DMS79 treated with DMSO at 0.1 percent for 48 hours (cell line): ENCODE measurements at regions not wholly inside any gene's neighbourhood (a gene's known extent, or its start where the extent isn't known, plus 50 kb on each side); places are given as distances from the start of the nearest gene placed in this dataset.
"Not testable (repeated sequence)": the region's sequence is repeated elsewhere in the genome, so short reads cannot be mapped to it uniquely, and the experiment has no call there.

Experiments
- DNase-seq: peaks from one replicate; lab custom pipeline; 2025; lab: John Stamatoyannopoulos, UW

DNA sequence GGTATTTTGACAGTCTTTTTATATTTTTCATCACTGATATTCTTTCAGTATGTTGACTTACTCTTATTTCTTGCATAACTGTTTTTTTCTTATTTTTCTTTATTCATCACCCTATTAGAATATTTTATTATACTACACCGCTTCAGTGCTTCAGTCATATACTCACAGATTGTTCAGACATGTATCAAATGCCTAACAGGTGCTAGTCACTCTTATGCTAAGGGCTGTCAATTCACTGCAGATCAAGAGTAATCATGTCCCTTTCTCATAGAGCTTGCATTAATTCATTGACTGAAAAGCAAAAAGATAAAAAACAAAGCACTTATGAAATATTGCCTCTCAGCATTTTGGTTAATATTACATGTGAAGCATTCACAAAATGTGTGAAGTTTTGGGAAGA, 1435.6 kb downstream of the STIM2 start:
- DNase-seq: no peak

DNA sequence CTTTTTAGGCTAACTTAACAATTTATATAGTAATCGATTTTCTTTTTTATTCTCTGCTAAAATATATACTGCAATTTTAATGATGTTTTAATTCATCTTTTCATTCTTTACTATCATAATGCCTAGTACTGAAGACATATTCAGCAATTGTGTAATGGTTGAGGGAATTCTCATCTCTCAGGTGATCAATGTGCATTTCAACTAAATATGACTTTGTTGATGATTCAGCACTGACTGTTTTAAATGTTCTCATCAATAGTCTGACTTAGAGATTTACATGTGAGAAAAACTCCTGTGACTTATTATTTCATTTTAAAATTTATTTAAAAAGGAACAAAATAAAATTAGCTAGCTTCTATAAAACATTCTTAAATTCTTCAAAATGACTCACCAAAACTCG, 1450.3 kb downstream of the STIM2 start:
- no peak for DNase-seq

DNA sequence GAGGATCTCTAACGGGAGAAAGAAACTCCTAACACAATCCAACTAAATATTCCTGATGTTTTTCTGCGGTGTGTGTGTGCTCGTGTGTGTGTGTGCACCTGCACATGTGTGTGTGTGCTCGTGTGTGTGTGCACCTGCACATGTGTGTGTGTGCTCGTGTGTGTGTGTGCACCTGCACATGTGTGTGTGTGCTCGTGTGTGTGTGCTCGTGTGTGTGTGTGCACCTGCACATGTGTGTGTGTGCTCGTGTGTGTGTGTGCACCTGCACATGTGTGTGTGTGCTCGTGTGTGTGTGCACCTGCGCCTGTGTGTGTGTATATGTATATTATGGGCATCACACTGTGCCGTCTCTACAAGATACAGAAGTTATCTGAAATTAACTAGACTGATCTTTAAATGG, 1451.9 kb downstream of the STIM2 start:
- DNase-seq: not testable (repeated sequence)

DNA sequence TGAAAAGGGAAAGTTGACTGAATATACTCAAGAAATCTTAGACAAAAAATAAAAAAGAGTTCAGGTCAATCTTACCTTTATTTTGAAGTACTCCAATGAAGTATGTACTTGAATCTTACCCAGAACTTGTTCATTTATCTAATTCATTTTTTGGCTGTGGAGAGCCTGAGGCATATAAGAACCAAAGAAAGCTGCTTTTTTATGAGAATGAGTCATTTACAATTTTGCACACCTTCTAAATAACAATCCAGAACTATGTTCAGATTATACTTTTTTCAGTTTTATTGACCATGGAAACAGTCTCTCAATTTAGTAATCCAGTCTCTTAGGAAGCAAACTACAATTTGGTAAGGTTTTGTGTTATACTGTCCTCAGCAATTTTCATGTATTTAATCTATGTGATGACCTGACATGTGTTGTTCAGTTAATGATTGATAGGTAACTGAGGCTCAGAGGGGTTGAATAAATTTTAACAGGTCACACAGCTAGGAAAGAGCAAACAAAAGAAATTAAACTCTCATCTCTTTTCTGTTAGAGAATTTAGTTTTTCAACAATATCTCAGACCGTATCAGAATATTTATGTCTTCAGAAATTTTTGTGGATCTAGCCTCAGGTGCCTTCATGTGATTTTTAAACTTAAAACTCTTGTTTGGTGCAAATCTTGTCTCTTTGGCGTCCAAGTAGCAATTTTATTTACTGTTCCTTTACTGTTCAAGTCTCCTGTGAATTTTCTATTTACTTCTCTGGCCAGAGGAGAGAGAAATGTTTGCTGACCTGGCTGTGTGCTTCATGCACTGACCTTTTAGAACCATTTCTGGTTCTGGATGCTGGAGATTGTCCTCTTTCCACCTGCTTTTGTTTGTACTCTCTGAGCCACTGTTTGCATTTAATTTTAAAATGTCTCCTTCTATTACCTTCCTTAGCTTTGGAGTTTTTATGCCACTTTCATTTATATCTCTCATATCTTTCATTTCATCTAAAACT, 1453.4 kb downstream of the STIM2 start:
- no peak for DNase-seq

DNA sequence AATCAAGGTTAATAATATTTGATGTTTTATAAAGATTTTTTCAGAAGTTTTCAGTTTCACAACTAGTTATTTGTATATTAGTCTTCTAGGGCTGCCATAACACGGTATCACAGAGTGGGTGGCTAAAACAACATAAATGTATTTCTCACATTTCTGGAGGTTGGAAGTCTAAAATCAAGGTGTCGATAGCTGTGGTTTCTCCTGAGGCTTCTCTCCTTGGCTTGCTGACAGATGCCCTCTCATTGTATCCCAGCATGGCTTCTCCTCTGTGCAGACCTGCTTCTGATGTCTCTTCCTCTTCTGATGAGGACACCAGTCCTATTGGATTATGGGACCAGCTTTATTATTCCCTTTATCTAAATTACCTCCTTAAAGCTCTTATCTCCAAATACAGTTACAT, 1456.6 kb downstream of the STIM2 start:
- DNase-seq: no peak

DNA sequence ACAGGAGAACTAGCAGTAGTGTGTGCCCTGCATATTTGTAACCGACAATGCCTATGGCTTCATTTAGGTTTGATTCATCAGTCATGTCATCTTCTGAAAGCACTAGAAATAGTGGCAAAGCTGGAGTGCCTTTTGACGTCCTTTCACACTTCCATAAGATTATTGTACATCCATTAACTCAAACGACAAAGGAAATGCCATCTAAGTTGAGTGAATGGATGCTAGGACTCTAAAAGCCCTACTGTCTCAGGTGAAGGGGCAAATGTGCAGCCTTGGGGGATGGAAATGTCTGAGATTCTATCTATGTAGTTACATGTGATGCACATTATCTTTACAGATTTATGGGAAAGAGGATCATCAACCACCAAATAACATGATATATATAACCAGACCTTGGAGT, 1473.6 kb downstream of the STIM2 start:
- DNase-seq: no peak

DNA sequence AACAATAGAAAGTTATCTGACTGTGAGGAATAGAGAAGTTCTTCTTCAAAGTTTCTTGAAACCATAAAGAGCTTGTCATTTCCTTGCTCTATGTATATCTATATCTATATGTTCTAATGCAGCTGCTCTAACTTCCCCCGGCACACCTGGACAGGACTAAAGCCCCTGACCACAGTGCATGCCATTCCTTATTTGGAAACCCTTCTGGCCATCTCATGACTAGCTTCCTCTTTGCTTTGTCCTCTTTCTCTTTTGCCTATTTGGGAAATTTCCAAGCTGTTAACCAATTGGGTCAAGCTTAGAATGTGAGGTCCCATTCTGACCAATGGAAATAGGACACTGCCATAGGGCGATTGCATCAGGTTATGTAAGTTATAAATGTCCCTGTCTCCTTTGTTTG, 1481.1 kb downstream of the STIM2 start:
- DNase-seq: no peak

DNA sequence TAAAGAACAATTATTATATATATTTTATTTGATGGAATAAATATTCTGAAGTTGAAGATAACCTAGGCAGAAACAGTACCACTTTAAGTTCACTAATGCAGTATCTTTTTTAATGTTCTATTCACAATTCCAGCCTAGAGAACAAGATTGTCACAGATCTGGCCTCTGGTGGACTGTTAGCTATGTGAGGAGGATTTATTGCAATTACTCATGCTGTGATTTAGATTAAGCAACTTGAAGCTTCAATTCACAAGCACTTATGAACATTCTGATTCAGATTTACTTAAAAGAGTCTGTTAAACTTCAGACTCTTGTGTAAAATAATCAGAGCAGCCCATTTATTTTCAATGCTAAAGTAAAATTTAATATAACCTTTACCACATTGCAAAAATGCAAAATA, 1489.8 kb downstream of the STIM2 start:
- no peak for DNase-seq

DNA sequence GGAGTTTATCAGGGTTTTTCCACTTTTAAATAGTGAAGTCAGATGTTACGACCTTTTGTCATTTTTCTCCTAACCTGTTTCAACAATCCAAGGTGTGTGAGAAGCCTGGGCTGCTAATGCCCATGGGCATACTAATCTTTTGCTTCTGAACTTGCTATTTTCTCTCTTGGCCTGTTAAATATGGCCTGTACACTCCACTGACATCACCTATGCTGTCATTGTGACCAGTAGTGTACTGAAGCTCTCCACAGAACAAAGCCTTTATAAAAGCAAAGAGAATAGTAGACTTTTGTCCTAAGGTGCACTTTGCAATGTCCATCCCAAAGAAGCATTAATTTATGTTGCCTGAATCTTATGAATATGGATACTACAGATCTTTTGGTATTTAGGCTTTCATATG, 1490.5 kb downstream of the STIM2 start:
- no peak for DNase-seq

DNA sequence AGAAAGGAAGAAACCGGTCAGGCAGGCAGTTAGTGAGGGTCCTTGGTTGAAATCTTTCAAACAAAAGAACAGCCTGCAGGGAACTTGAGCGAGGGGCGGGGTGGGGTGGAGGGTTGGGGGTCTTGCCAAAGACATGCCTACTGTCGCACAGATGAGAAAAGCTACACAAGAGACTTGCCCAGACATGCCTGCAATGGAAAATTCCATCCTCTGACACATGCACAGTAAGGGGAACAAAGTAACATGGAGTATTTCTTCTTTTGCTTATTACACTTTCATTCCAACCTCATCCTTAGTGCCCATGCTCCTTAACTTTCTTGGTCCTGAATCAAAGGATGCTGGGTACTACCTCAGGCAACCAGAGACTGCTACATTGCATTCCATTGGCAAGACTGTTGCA, 1491.2 kb downstream of the STIM2 start:
- DNase-seq: no peak

DNA sequence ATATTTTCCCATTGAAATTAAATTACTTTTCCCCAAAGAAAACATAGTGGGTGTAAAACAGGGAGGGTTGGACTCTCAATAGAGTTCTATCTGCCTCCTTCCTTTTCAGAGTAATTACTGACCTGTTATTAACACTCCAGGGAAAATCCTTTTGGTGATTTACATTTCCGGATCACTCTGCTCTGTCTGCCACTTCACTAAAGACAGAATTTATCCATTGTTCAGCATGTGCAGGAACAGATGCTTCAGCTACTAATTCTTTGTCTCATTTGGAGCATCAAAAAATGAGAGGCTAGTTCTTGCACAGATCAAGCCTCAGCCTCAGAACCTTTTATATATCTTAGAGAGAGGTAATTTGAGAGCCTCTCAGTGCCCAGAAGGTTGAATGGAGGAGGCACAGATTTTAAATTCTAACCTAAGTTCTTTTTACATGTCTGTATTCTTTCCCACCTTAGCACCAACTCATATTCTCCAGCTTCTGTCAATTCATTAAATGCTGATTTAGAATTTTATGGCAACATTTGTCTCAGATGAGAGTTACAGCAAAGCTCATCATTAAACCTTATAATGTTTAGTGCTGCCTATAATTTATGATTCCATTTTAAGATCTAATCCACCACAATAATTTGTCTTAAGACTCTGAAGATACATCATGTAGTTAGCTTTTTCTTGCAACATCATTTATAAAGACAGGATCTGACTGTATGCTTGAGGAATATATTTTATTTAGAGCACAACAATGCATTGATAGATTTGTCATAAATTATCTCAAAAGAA, 1494.4 kb downstream of the STIM2 start:
- no peak for DNase-seq

DNA sequence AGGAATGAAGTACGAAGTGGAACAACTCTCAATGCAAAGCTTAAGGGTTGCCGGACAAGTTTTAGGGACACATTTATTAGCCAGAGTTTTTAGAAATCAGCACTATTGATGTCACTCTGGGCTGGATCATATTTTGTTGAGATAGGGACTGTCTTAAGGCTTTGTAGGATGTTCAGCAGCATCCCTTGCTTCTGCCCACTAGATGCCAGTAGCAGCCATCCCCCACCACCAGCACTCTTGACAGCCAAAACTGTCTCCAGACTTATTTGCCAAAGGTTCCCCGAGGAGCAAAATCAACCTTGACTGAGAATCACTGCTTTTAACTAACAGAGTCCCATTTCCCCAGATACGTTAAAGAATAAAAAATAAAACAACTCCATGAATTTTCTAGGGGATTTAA, 1497.3 kb downstream of the STIM2 start:
- no peak for DNase-seq

DNA sequence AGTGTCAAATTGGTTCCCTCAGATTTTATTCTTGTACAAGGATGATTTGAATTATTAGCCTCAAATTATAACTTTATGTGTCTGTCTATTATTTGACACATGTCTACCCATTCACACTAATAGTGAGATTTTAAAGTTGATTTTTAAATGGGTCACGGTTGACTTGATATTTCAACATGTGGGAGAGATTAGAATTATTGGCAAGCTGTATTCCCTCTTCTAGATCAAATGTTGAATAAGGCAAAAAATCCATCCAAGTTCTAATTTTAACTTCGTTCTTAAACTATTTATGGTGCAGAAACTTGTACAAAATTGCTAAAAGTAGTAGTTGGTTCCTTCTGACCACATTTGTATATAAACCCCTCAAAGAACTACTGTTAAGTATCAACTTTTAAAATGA, 1498.0 kb downstream of the STIM2 start:
- no peak for DNase-seq

DNA sequence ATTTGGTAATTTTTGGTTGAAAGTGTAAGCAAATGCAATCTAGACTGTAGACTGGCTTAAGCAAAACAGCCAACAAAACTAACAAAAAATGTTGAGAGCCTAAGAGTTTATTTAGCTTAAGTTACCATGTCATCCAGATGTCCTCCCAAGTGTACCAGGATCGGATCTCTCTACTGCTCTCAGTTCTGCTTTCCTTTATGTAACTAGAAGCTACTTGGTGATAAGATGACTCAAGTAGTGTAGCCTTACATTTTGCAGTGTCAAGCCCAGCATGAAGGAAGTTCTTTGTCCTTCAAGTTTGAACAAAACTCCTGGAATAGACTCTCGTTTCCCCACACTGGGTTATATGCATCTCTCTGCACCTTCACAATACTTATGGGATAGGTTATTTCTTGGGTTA, 1500.0 kb downstream of the STIM2 start:
- DNase-seq: no peak

DNA sequence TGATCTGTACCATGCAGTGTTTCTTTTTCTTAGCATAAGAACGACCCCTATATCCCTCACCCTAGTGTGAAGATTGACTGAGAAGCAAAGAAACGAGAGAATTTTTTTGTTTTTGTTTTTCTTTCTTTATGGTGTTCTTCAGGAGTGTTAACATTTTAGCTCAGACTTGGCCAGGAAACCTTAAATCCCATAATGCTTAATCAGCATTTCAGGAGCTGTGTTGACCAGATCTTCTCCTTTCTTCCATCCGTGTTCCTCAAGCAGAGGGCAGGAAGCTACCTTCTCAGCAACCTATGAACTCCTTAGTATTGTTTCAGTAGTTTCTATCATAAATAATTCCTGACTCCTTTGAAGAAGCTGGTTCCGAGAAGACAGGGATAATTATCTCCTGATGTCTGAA, 1501.5 kb downstream of the STIM2 start:
- no peak for DNase-seq

DNA sequence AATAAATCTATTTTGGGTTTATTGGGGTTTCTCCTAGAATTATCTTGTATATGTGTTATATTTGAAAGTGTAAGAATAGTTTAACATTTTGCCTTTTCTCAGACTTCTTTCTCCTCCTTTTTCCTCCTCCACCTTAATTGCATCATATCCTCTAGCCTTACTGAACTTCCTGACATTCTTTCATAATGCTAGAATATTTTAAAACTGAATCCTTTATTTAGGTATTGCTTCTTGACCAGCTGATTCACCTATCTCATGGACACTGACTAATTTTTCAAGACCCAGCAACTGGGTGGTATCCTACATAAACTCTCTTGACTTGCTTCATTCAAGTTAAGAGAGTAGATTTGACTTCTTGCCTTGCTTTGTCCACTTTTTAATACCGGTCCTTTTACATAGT, 1508.9 kb downstream of the STIM2 start:
- DNase-seq: no peak

DNA sequence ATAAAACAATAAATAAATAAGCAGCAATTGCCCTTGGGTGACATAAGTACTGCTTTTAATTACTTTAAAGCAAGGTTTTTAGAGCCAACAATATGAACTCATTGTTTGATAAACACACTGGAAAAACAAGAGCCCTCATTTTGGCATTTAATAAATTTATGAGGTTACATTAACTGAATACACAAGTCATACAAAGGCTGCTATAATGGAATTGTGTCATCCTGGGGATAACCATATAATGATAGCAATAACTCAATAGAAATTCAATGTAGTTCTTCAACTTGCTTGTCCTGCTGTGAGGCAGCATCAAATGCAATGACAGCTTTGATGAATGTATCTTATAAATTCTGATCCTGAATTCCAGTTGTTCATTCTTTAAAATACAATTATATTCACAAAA, 1512.5 kb downstream of the STIM2 start:
- DNase-seq: no peak

DNA sequence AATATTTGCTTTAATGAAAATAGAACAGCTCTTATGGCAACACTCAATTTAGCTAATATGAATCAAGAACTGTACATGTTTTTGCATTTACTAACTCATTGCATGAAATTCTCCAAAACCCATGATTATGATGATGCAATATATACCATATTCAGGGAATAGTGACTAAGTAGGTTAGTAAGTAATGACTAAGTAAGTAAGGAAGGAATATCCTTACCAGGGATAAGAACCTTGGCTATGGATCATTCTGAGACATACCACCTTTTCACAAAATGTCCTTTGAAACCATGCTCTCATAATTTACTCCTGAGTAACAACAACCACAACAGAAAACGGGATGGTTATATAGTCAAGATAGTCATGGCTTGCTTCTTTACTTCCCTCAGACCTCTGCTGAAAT, 1513.0 kb downstream of the STIM2 start:
- DNase-seq: no peak

DNA sequence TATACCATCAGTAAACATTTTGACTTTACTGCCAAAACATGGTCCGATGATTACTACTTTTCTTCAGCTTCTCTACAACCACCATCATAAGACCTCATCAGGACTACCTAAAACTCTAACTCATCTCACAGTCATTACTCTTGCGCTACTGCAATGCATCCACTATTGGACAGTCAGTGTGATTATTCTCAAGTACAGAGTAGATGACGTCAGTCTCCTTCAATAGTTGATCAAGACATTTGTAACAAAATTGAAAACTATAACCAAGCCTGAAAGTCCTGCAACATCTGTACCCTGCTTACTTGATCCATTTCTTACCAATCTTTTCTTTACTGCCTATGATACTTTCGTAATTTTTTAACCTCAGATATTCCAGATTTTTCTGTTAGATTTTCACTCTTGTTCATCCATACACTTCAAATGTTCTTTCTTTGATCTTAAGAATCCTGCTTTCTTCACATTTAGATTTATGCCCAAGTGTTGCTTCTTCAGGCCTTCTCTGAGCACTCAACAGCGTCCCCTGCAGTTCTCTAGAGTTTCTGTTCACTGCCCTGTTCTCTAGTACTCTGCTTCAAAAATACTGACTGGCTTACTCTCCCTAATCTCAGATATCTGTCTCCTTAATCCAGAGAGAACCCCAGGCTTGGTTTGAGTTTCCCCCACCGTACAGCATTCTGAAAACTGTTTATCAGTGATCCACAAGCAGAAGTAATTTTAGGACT, 1517.6 kb downstream of the STIM2 start:
- DNase-seq: no peak

DNA sequence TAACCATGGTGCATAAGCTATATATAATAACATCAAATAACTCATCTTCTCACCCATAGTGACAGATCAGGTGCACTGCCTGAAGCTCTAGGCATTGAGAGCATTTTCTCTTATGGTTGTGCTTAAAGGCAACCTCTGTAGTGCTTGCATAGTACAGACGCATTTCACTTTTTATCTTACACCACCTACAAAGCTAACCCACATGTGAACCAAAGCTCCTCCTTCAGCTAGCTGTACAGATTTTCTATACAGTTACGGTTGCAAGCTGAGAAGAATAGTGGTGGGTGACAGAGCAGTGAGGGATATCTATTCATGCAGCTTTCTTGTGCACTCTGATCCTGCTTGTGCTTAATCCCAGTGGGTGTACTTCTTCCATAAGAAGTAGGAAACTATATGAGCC, 1525.2 kb downstream of the STIM2 start:
- DNase-seq: no peak

DNA sequence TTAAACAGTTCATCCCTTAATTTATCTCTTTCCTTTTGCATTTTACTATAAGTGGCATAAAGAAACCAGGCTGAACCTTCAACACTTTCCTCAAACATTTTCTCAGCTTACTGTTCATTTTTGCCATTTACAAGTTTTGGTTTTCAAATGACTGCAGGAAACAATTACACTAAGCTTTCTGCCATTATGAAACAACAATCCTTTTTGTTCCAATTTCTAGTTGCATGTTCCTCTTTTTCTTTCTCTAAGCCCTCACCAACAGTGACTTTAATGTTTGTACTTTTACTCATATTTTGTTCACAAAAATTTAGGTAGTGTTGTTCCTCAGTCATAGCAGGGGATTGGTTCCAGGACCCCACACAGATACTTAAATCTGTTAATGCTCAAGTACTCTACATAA, 1526.1 kb downstream of the STIM2 start:
- DNase-seq: no peak

DNA sequence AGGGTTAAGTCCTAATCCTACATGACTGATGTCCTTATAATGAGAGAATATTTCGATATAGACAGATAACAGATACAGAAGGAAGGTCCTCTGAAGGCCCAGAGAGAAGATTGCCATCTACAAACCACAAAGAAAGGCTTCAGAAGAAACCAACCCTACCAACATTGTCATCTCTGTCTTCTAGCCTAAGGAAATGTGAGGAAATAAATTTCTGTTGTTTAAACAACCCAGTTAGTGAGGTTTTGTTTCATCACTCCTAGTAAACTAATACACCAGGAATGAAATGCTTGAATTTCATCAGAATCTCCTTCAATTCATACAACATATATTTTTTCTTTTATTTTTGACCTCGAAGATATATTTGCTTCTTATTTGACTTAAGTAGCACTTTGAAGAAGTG, 1527.8 kb downstream of the STIM2 start:
- DNase-seq: no peak

DNA sequence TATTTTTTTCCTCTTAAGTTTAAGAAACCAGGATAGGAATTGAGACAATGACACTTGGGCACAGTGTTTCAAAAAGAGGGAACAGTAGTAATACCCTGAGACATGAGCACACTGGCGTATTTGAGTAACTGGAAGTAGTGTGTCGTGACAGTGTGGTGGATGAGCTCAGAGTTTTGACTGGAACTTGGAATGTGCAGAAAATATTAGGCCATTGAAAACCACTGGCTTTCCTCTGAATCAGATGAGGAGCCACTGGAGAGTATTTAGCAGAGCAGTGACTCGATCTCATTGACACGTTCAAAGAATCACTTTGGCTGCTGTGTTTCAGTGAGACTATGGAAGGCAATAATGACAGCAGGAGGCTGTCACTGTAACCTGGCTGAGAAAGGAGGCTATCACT, 1531.2 kb downstream of the STIM2 start:
- DNase-seq: no peak
